Nephron progenitor cell (in vitro differentiated cells): ENCODE measurements at regions not wholly inside any gene's neighbourhood (a gene's known extent, or its start where the extent isn't known, plus 50 kb on each side); places are given as distances from the start of the nearest gene placed in this dataset.

ENCODE experiments used
- DNase-seq: peaks from one replicate; pipeline ENCODE4 v3.0.0; 2021
- H3K27ac Mint-ChIP-seq: 2 replicates; pipeline ENCODE4 v1.8.0; 2021; ENCODE audit warnings: mild to moderate bottlenecking, moderate library complexity, mixed read lengths
- H3K27me3 Mint-ChIP-seq: 2 replicates; pipeline ENCODE4 v1.8.0; 2021; ENCODE audit warnings: mild to moderate bottlenecking, low read depth, mixed read lengths; ENCODE audit not compliant: poor library complexity
- H3K36me3 Mint-ChIP-seq: 2 replicates; pipeline ENCODE4 v1.8.0; 2021; ENCODE audit warnings: low read depth, mixed read lengths
- H3K4me1 Mint-ChIP-seq: 2 replicates; pipeline ENCODE4 v1.8.0; 2021; ENCODE audit warnings: mixed read lengths
- H3K4me3 Mint-ChIP-seq: 2 replicates; pipeline ENCODE4 v1.8.0; 2021; ENCODE audit warnings: mild to moderate bottlenecking, moderate library complexity, mixed read lengths
- H3K9me3 Mint-ChIP-seq: 2 replicates; pipeline ENCODE4 v1.8.0; 2021; ENCODE audit warnings: mild to moderate bottlenecking, moderate library complexity, mixed read lengths
- CTCF ChIP-seq: fragments of 200-600 bp; sonication (generic); IDR thresholded peaks from 2 replicates; pipeline ENCODE4 v1.5.0; 2021; ENCODE audit warnings: antibody characterized with exemption

- Mint-ChIP-seq H3K4me1 (peaks cover 11% of the 10 kb centered on the region), H3K9me3 (no peaks in the 10 kb centered on the region), H3K27me3 (peaks cover 6% of the 10 kb centered on the region), H3K36me3 (no peaks in the 10 kb centered on the region), H3K27ac (no peak overlapping the region), H3K4me3 (no peak overlapping the region)
- no peak for TF ChIP-seq CTCF
- no peak for DNase-seq
These were observed 51.9 kb upstream of the CTBP2 start for GRCh38 chr10:125212150-125212809.
